ENCODE measurements at regions not wholly inside any gene's neighbourhood (a gene's known extent, or its start where the extent isn't known, plus 50 kb on each side); places are given as distances from the start of the nearest gene placed in this dataset.
"Not testable (repeated sequence)": the region's sequence is repeated elsewhere in the genome, so short reads cannot be mapped to it uniquely, and the experiment has no call there.

DNA sequence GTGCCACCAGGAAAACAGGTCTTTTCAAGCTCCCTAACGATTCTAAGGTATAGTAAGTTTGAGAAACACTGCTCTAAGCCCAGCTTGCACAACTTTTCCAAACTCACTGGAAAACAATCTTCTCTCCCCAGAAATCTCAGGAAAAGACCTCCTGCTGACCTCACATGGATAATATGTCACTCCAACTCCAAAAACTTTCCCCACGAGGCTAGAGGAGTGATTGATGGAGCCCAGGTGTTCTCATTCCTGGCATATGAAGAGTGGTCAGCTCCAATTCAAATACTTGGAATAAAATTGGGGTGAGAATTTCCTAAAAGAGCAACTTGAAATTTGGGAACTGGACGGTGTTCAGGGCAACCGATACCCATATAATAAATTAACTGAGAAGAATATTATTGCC is 299.9 kb downstream of the PPP4R3C start:
- ATAC-seq (ENCODE audit: low read depth) (no peak), DNase-seq (no peak)
- no peaks in the 10 kb centered on the region for H3K27me3 ChIP-seq (replicated peaks in 1 of 4; ENCODE audit: control extremely low read depth in 1 of 4, control insufficient read depth in 3 of 4, insufficient read depth in 4 of 4, low read length in 3 of 4)
- TF ChIP-seq EZH2 (IDR thresholded peaks at IDR 0.05; ENCODE audit: borderline replicate concordance, insufficient read depth, low read depth, low read length, poor library complexity, severe bottlenecking): no peak
- TF ChIP-seq, protein P1, sequence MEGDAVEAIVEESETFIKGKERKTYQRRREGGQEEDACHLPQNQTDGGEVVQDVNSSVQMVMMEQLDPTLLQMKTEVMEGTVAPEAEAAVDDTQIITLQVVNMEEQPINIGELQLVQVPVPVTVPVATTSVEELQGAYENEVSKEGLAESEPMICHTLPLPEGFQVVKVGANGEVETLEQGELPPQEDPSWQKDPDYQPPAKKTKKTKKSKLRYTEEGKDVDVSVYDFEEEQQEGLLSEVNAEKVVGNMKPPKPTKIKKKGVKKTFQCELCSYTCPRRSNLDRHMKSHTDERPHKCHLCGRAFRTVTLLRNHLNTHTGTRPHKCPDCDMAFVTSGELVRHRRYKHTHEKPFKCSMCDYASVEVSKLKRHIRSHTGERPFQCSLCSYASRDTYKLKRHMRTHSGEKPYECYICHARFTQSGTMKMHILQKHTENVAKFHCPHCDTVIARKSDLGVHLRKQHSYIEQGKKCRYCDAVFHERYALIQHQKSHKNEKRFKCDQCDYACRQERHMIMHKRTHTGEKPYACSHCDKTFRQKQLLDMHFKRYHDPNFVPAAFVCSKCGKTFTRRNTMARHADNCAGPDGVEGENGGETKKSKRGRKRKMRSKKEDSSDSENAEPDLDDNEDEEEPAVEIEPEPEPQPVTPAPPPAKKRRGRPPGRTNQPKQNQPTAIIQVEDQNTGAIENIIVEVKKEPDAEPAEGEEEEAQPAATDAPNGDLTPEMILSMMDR (IDR thresholded peaks at IDR 0.05): no peak
- H3K79me2 ChIP-seq (ENCODE audit: control insufficient read depth, insufficient read depth, low read length): no peaks in the 10 kb centered on the region
- no peaks in the 10 kb centered on the region for H3K36me3 ChIP-seq (replicated peaks in 1 of 2; ENCODE audit: control extremely low read depth in 1 of 2, control insufficient read depth in 1 of 2, extremely low read depth in 1 of 2, insufficient read depth in 2 of 2, low read length in 1 of 2)
- no peaks in the 10 kb centered on the region for H4K20me1 ChIP-seq (ENCODE audit: control insufficient read depth, insufficient read depth, low read length, poor library complexity, severe bottlenecking)
- no peak overlapping the region for H3K9ac ChIP-seq (ENCODE audit: low read length)
- no CpG with 5 or more reads among the region's 4 CpGs for WGBS (ENCODE audit: insufficient coverage)
- intact Hi-C loops (cut with micrococcal nuclease): no loop called here
- H3K4me3 ChIP-seq (ENCODE audit: control extremely low read depth in 1 of 5, extremely low read depth in 1 of 5, insufficient read depth in 1 of 5, low read depth in 2 of 5, low read length in 4 of 5): no peak overlapping the region
- no peak overlapping the region for H3K27ac ChIP-seq (ENCODE audit: low read length in 2 of 2)
- Mint-ChIP-seq H3K27me3 (no peaks in the 10 kb centered on the region), H3K27ac (no peak overlapping the region), H3K4me3 (no peak overlapping the region), H3K9me3 (ENCODE audit: insufficient read depth) (no peaks in the 10 kb centered on the region), H3K4me1 (no peaks in the 10 kb centered on the region)
- no peaks in the 10 kb centered on the region for H3K4me1 ChIP-seq (ENCODE audit: control insufficient read depth in 2 of 2, insufficient read depth in 2 of 2, low read length in 2 of 2)
- H3K9me3 ChIP-seq (ENCODE audit: control extremely low read depth in 1 of 3, control insufficient read depth in 2 of 3, insufficient read depth in 1 of 3, low read length in 2 of 3): no peaks in the 10 kb centered on the region
- no peak overlapping the region for H2AFZ ChIP-seq (ENCODE audit: insufficient read depth, low read depth, low read length, poor library complexity, severe bottlenecking)
- H3K4me2 ChIP-seq (replicated peaks; ENCODE audit: low read depth, low read length, poor library complexity, severe bottlenecking): no peak overlapping the region
- CTCF ChIA-PET: no interaction called here
- POLR2A ChIA-PET: no interaction called here

DNA sequence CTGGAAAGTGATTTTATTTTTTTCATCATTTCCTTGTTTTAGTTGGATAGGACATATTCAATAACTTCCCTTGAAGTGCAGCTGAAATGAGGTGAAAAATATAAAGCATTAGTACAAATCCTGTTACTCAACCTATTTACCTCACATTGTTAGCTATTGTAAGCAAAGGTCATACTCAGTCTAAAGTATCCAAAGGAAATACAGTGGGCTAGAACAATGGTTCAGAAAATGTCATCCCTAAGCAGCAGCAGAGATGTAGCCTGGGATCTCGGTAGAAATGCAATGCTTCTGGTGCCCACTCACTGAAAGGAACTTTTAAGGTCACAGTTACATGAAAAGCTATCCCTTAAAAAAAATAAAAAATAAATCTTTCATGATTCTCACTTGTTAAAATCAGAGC is 300.6 kb downstream of the PPP4R3C start:
- Mint-ChIP-seq H3K27ac (no peak overlapping the region), H3K27me3 (no peaks in the 10 kb centered on the region), H3K4me3 (no peak overlapping the region), H3K9me3 (ENCODE audit: insufficient read depth) (no peaks in the 10 kb centered on the region), H3K4me1 (no peaks in the 10 kb centered on the region)
- no peak for DNase-seq
- H3K4me2 ChIP-seq (replicated peaks; ENCODE audit: low read depth, low read length, poor library complexity, severe bottlenecking): no peak overlapping the region
- no peak overlapping the region for H2AFZ ChIP-seq (ENCODE audit: insufficient read depth, low read depth, low read length, poor library complexity, severe bottlenecking)
- no peak overlapping the region for H3K4me3 ChIP-seq (ENCODE audit: control extremely low read depth in 1 of 5, extremely low read depth in 1 of 5, insufficient read depth in 1 of 5, low read depth in 2 of 5, low read length in 4 of 5)
- H3K79me2 ChIP-seq (ENCODE audit: control insufficient read depth, insufficient read depth, low read length): no peaks in the 10 kb centered on the region
- H3K27me3 ChIP-seq (replicated peaks in 1 of 4; ENCODE audit: control extremely low read depth in 1 of 4, control insufficient read depth in 3 of 4, insufficient read depth in 4 of 4, low read length in 3 of 4): no peaks in the 10 kb centered on the region
- H3K9me3 ChIP-seq (ENCODE audit: control extremely low read depth in 1 of 3, control insufficient read depth in 2 of 3, insufficient read depth in 1 of 3, low read length in 2 of 3): no peaks in the 10 kb centered on the region
- intact Hi-C loops (cut with micrococcal nuclease): no loop called here
- H3K9ac ChIP-seq (ENCODE audit: low read length): no peak overlapping the region
- WGBS (ENCODE audit: insufficient coverage): no CpG with 5 or more reads among the region's 1 CpG
- CTCF ChIA-PET: no interaction called here
- H3K4me1 ChIP-seq (ENCODE audit: control insufficient read depth in 2 of 2, insufficient read depth in 2 of 2, low read length in 2 of 2): no peaks in the 10 kb centered on the region
- no peaks in the 10 kb centered on the region for H4K20me1 ChIP-seq (ENCODE audit: control insufficient read depth, insufficient read depth, low read length, poor library complexity, severe bottlenecking)
- no peak for TF ChIP-seq EZH2 (IDR thresholded peaks at IDR 0.05; ENCODE audit: borderline replicate concordance, insufficient read depth, low read depth, low read length, poor library complexity, severe bottlenecking)
- TF ChIP-seq, protein P1 (IDR thresholded peaks at IDR 0.05): no peak
- POLR2A ChIA-PET: no interaction called here
- ATAC-seq (ENCODE audit: low read depth): no peak
- H3K27ac ChIP-seq (ENCODE audit: low read length in 2 of 2): no peak overlapping the region
- no peaks in the 10 kb centered on the region for H3K36me3 ChIP-seq (replicated peaks in 1 of 2; ENCODE audit: control extremely low read depth in 1 of 2, control insufficient read depth in 1 of 2, extremely low read depth in 1 of 2, insufficient read depth in 2 of 2, low read length in 1 of 2)

DNA sequence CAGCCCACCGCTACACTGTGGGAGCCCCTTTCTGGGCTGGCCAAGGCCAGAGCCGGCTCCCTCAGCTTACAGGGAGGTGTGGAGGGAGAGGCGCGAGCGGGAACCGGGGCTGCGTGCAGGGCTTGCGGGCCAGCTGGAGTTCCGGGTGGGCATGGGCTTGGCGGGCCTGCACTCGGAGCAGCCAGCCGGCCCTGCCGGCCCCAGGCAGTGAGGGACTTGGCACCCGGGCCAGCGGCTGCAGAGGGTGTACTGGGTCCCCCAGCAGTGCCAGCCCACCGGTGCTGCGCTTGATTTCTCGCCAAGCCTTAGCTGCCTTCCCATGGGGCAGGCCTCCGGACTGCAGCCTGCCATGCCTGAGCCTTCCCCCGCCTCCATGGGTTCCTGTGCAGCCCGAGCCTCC is 306.2 kb downstream of the PPP4R3C start:
- H3K27ac ChIP-seq (ENCODE audit: low read length in 2 of 2); H3K4me3 Mint-ChIP-seq; H3K27me3 ChIP-seq (replicated peaks in 1 of 4; ENCODE audit: control extremely low read depth in 1 of 4, control insufficient read depth in 3 of 4, insufficient read depth in 4 of 4, low read length in 3 of 4); CTCF ChIA-PET; H3K4me3 ChIP-seq (ENCODE audit: control extremely low read depth in 1 of 5, extremely low read depth in 1 of 5, insufficient read depth in 1 of 5, low read depth in 2 of 5, low read length in 4 of 5); H2AFZ ChIP-seq (ENCODE audit: insufficient read depth, low read depth, low read length, poor library complexity, severe bottlenecking); H4K20me1 ChIP-seq (ENCODE audit: control insufficient read depth, insufficient read depth, low read length, poor library complexity, severe bottlenecking); H3K9ac ChIP-seq (ENCODE audit: low read length); ATAC-seq (ENCODE audit: low read depth); H3K9me3 Mint-ChIP-seq (ENCODE audit: insufficient read depth); H3K4me1 ChIP-seq (ENCODE audit: control insufficient read depth in 2 of 2, insufficient read depth in 2 of 2, low read length in 2 of 2); H3K27ac Mint-ChIP-seq; H3K36me3 ChIP-seq (replicated peaks in 1 of 2; ENCODE audit: control extremely low read depth in 1 of 2, control insufficient read depth in 1 of 2, extremely low read depth in 1 of 2, insufficient read depth in 2 of 2, low read length in 1 of 2); POLR2A ChIA-PET; H3K4me1 Mint-ChIP-seq; H3K79me2 ChIP-seq (ENCODE audit: control insufficient read depth, insufficient read depth, low read length); H3K4me2 ChIP-seq (replicated peaks; ENCODE audit: low read depth, low read length, poor library complexity, severe bottlenecking); H3K9me3 ChIP-seq (ENCODE audit: control extremely low read depth in 1 of 3, control insufficient read depth in 2 of 3, insufficient read depth in 1 of 3, low read length in 2 of 3); H3K27me3 Mint-ChIP-seq; DNase-seq; intact Hi-C loops (cut with micrococcal nuclease): not testable (repeated sequence)
- WGBS (ENCODE audit: insufficient coverage): 93% methylated on average over 15 of the region's 21 CpGs
